ENCODE measurements at regions not wholly inside any gene's neighbourhood (a gene's known extent, or its start where the extent isn't known, plus 50 kb on each side); places are given as distances from the start of the nearest gene placed in this dataset.
"Not testable (repeated sequence)": the region's sequence is repeated elsewhere in the genome, so short reads cannot be mapped to it uniquely, and the experiment has no call there.

DNA sequence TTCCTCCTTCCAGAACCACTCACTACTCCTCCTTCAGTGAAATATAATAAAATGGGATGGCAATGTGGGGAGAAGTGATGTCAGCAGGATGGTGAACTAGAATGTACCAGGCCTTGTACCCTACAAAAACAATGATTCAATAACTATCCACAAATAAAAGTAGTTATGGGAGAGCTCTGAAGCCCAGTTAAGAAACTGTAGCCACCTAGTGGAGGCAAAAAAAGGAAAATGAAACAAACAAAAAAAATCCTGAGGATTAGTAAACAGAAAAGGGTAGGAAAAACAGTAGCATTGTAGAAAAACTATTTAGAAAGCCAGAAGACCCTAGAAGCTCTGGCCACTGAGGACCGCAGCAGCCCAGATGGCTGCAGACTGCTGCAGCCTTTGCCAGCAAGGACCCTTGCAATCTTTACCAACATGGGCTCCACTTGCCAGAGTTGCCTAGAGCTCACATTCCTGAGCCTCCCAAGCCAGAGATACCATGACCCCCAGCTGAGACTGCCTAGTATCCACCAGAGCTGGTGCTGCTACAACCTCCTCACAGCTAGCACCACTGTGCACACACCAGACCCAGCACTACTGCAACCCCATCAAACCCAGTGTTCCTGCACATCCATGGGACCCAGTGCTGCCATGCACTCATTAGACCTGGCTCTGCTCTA is 259.7 kb upstream of the MSX2 start:
- no peaks in the 10 kb centered on the region for H3K27me3 ChIP-seq (replicated peaks; ENCODE audit: insufficient read depth)
- no peak overlapping the region for H3K4me3 ChIP-seq
- H3K9me3 ChIP-seq = no peaks in the 10 kb centered on the region
- TF ChIP-seq, protein P1, sequence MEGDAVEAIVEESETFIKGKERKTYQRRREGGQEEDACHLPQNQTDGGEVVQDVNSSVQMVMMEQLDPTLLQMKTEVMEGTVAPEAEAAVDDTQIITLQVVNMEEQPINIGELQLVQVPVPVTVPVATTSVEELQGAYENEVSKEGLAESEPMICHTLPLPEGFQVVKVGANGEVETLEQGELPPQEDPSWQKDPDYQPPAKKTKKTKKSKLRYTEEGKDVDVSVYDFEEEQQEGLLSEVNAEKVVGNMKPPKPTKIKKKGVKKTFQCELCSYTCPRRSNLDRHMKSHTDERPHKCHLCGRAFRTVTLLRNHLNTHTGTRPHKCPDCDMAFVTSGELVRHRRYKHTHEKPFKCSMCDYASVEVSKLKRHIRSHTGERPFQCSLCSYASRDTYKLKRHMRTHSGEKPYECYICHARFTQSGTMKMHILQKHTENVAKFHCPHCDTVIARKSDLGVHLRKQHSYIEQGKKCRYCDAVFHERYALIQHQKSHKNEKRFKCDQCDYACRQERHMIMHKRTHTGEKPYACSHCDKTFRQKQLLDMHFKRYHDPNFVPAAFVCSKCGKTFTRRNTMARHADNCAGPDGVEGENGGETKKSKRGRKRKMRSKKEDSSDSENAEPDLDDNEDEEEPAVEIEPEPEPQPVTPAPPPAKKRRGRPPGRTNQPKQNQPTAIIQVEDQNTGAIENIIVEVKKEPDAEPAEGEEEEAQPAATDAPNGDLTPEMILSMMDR (IDR thresholded peaks at IDR 0.05) = no peak
- H3K27ac ChIP-seq = no peak overlapping the region
- ATAC-seq (ENCODE audit: insufficient number of reproducible peaks, low FRiP score, low read depth) = no peak
- H3K4me1 ChIP-seq (ENCODE audit: control insufficient read depth in 1 of 2, low read depth in 2 of 2) = no peaks in the 10 kb centered on the region
- DNase-seq (ENCODE audit: low spot score) = no peak
- no peaks in the 10 kb centered on the region for H3K36me3 ChIP-seq

DNA sequence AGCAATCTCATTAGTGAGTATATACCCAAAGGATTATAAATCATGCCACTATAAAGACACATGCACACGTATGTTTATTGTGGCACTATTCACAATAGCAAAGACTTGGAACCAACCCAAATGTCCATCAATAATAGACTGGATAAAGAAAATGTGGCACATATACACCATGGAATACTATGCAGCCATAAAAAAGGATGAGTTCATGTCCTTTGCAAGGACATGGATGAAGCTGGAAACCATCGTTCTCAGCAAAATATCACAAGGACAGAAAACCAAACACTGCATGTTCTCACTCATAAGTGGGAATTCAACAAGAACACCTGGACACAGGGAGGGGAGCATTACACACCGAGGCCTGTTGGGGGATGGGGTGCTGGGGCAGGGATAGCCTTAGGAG is 252.9 kb upstream of the MSX2 start:
- not testable (repeated sequence) for ATAC-seq (ENCODE audit: insufficient number of reproducible peaks, low FRiP score, low read depth); DNase-seq (ENCODE audit: low spot score); H3K27ac ChIP-seq; H3K36me3 ChIP-seq; H3K4me3 ChIP-seq; H3K9me3 ChIP-seq; H3K4me1 ChIP-seq (ENCODE audit: control insufficient read depth in 1 of 2, low read depth in 2 of 2); H3K27me3 ChIP-seq (replicated peaks; ENCODE audit: insufficient read depth)

DNA sequence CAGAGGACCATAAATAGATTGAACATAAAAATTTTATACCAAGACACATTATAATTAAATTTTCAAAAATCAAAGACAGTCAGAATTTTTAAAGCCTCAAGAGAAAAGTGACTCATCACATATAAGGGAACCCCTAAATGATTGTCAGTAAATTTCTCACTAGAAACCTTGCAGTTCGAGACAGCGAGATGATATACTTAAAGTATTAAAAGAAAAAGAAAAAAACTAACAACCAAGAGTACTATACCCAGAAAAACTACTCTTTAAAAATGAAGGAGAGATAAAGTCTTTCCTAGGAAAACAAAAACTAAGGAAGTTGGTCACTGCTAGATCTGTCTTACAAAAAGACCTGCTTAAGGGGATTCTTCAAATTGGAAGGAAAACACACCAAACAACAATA is 251.4 kb upstream of the MSX2 start:
- Histone ChIP-seq H3K36me3 (no peaks in the 10 kb centered on the region), H3K9me3 (peaks cover 5% of the 10 kb centered on the region), H3K4me1 (ENCODE audit: control insufficient read depth in 1 of 2, low read depth in 2 of 2) (no peaks in the 10 kb centered on the region), H3K27me3 (replicated peaks; ENCODE audit: insufficient read depth) (no peaks in the 10 kb centered on the region), H3K27ac (no peak overlapping the region), H3K4me3 (no peak overlapping the region)
- TF ChIP-seq, protein P1 (IDR thresholded peaks at IDR 0.05) = no peak
- no peak for DNase-seq (ENCODE audit: low spot score)
- no peak for ATAC-seq (ENCODE audit: insufficient number of reproducible peaks, low FRiP score, low read depth)

DNA sequence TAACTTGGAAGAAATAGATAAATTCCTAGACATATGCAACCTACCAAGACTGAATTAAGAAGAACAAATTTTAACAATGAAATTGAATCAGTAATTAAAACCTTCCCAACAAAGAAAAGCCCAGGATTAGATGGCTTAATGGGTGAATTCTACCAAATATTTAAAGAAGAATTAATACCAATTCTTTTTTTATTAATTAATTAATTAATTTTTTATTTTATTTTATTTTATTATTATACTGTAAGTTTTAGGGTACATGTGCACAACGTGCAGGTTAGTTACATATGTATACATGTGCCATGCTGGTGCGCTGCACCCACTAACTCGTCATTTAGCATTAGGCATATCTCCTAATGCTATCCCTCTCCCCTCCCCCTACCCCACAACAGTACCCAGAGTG is 248.4 kb upstream of the MSX2 start:
- not testable (repeated sequence) for H3K4me1 ChIP-seq (ENCODE audit: control insufficient read depth in 1 of 2, low read depth in 2 of 2); H3K4me3 ChIP-seq; H3K27ac ChIP-seq; DNase-seq (ENCODE audit: low spot score); H3K9me3 ChIP-seq; ATAC-seq (ENCODE audit: insufficient number of reproducible peaks, low FRiP score, low read depth); H3K27me3 ChIP-seq (replicated peaks; ENCODE audit: insufficient read depth); H3K36me3 ChIP-seq

DNA sequence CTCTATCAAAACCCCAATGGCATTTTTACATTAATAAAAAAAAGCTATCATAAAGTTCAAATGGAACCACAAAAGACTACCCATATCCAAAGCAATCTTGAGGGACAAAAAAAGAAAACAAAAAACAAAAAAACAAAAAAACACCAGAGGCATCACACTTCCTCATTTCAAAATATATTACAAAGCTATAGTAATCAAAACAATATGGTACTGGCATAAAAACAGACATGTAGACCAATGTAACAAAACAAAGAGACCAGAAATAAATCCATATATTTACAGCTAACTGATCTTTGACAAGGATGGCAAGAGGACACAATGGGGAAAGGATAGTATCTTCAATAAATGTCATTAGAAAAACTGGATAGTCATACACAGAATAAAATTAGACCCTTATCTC is 245.1 kb upstream of the MSX2 start:
- ATAC-seq (ENCODE audit: insufficient number of reproducible peaks, low FRiP score, low read depth) = no peak
- no peaks in the 10 kb centered on the region for H3K27me3 ChIP-seq (replicated peaks; ENCODE audit: insufficient read depth)
- no peaks in the 10 kb centered on the region for H3K36me3 ChIP-seq
- no peak overlapping the region for H3K27ac ChIP-seq
- H3K4me1 ChIP-seq (ENCODE audit: control insufficient read depth in 1 of 2, low read depth in 2 of 2) = no peaks in the 10 kb centered on the region
- peaks cover 3% of the 10 kb centered on the region for H3K9me3 ChIP-seq
- no peak overlapping the region for H3K4me3 ChIP-seq
- TF ChIP-seq, protein P1 (IDR thresholded peaks at IDR 0.05) = no peak
- DNase-seq (ENCODE audit: low spot score) = no peak

DNA sequence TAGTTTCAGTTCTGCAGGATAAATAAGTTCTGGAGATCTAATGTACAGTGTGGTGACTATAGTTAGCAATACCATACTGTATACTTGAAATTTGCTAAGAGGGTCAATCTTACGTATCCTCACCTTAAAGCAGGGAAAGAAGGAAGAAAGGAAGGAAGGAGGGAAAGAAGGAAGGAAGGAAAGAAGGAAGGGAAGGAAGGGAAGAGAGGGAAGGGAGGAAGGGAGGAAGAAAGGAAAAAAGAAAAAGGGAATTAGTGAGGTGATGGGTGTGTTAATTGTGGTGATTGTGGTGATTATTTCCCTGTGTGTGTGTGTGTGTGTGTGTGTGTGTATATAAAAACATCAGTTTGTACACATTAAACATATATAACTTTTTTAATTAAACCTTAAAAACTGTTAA is 242.6 kb upstream of the MSX2 start:
- Histone ChIP-seq H3K4me3 (no peak overlapping the region), H3K9me3 (no peaks in the 10 kb centered on the region), H3K27ac (no peak overlapping the region), H3K4me1 (ENCODE audit: control insufficient read depth in 1 of 2, low read depth in 2 of 2) (no peaks in the 10 kb centered on the region), H3K27me3 (replicated peaks; ENCODE audit: insufficient read depth) (no peaks in the 10 kb centered on the region), H3K36me3 (no peaks in the 10 kb centered on the region)
- TF ChIP-seq, protein P1 (IDR thresholded peaks at IDR 0.05) = no peak
- ATAC-seq (ENCODE audit: insufficient number of reproducible peaks, low FRiP score, low read depth) (no peak), DNase-seq (ENCODE audit: low spot score) (no peak)

Measured in thoracic aorta (tissue), 2 donors.